Natural killer cell (primary cell): ENCODE measurements at regions not wholly inside any gene's neighbourhood (a gene's known extent, or its start where the extent isn't known, plus 50 kb on each side); places are given as distances from the start of the nearest gene placed in this dataset.

Source experiments
- ATAC-seq, 3 donors: fragments of 150-1000 bp in 2 of 3; fragments of 200-7000 bp in 1 of 3; cut with Tn5 transposase; 1 replicate in 1 of 3; 2 replicates in 2 of 3; pipeline ENCODE4 v1.10.0; 2021; ENCODE audit warnings: mild to moderate bottlenecking in 2 of 3, moderate library complexity in 2 of 3
- DNase-seq, 2 donors: peaks; one replicate each; pipeline versions ENCODE4 v3.0.0 to v3.0.0-alpha.2; 2013 to 2021; ENCODE audit warnings: mixed read lengths in 1 of 2
- H3K27ac ChIP-seq: one replicate; pipeline ENCODE4 v1.5.1; 2013; ENCODE audit warnings: mild to moderate bottlenecking, low read length
- H3K27me3 ChIP-seq: one replicate; pipeline ENCODE4 v1.6.1; 2013; ENCODE audit warnings: low read length; ENCODE audit not compliant: control insufficient read depth, insufficient read depth
- H3K36me3 ChIP-seq: one replicate; pipeline ENCODE4 v1.6.1; 2013; ENCODE audit warnings: low read length; ENCODE audit not compliant: control insufficient read depth, insufficient read depth
- H3K4me1 ChIP-seq: one replicate; pipeline ENCODE4 v1.6.1; 2013; ENCODE audit warnings: low read length; ENCODE audit not compliant: control insufficient read depth, insufficient read depth
- H3K4me3 ChIP-seq: one replicate; pipeline ENCODE4 v1.5.1; 2013; ENCODE audit warnings: low read length
- H3K9me3 ChIP-seq: one replicate; pipeline ENCODE4 v1.6.1; 2013; ENCODE audit warnings: low read length; ENCODE audit not compliant: control insufficient read depth, insufficient read depth
- H3K27ac Mint-ChIP-seq, 2 donors: one replicate each; pipeline ENCODE4 v1.8.0; 2022; ENCODE audit warnings: mild to moderate bottlenecking in 2 of 2, mixed read lengths in 2 of 2, moderate library complexity in 1 of 2
- H3K27me3 Mint-ChIP-seq, 2 donors: one replicate each; pipeline ENCODE4 v1.8.0; 2022; ENCODE audit warnings: low read depth in 2 of 2, mixed read lengths in 2 of 2
- H3K36me3 Mint-ChIP-seq: one replicate; pipeline ENCODE4 v1.8.0; 2022; ENCODE audit warnings: mixed read lengths
- H3K4me1 Mint-ChIP-seq, 2 donors: one replicate each; pipeline ENCODE4 v1.8.0; 2022; ENCODE audit warnings: mixed read lengths in 2 of 2
- H3K4me3 Mint-ChIP-seq: one replicate; pipeline ENCODE4 v1.8.0; 2022; ENCODE audit warnings: mild to moderate bottlenecking, moderate library complexity, mixed read lengths
- H3K9me3 Mint-ChIP-seq, 2 donors: one replicate each; pipeline ENCODE4 v1.8.0; 2022; ENCODE audit warnings: mixed read lengths in 2 of 2
- CTCF ChIP-seq: fragments of 200-600 bp; IDR thresholded peaks from one replicate; pipeline ENCODE4 v1.8.0; 2022; ENCODE audit warnings: antibody characterized with exemption
- WGBS: methylation state at CpG from one replicate; pipeline ENCODE4 v1.1.7; 2013; ENCODE audit warnings: missing lambda C conversion rate; ENCODE audit not compliant: insufficient coverage; 5-methylcytosine and 5-hydroxymethylcytosine counted together
- intact Hi-C: fragments of 100-400 bp; cut with micrococcal nuclease; formaldehyde crosslinking; loops from one replicate; pipeline ENCODE4 v1.14.2; 2022

GRCh38 chrX:5807181-5807580, 421.5 kb downstream of the NLGN4X start:
- Histone ChIP-seq H3K27me3 (no peaks in the 10 kb centered on the region), H3K36me3 (no peaks in the 10 kb centered on the region), H3K4me3 (no peak overlapping the region), H3K9me3 (no peaks in the 10 kb centered on the region), H3K4me1 (no peaks in the 10 kb centered on the region), H3K27ac (no peak overlapping the region)
- DNase-seq (no peak), ATAC-seq (no peak)
- Mint-ChIP-seq H3K36me3 (no peaks in the 10 kb centered on the region), H3K27me3 (no peaks in the 10 kb centered on the region), H3K4me3 (no peak overlapping the region), H3K9me3 (peaks cover 13 to 14% of the 10 kb centered on the region in 2 donors), H3K4me1 (no peaks in the 10 kb centered on the region), H3K27ac (no peak overlapping the region)
- WGBS, result no CpG with 5 or more reads among the region's 2 CpGs
- no peak for TF ChIP-seq CTCF
- intact Hi-C loops, result no loop called here

GRCh38 chrX:5802391-5802790, 426.3 kb downstream of the NLGN4X start:
- Mint-ChIP-seq H3K9me3 (peaks cover 14% of the 10 kb centered on the region in 2 donors), H3K4me1 (no peaks in the 10 kb centered on the region), H3K4me3 (no peak overlapping the region), H3K36me3 (no peaks in the 10 kb centered on the region), H3K27ac (no peak overlapping the region), H3K27me3 (no peaks in the 10 kb centered on the region)
- no peak overlapping the region for H3K4me3 ChIP-seq
- no peaks in the 10 kb centered on the region for H3K36me3 ChIP-seq
- H3K27ac ChIP-seq, result no peak overlapping the region
- H3K4me1 ChIP-seq, result no peaks in the 10 kb centered on the region
- no peak for TF ChIP-seq CTCF
- ATAC-seq (no peak), DNase-seq (no peak)
- no CpG with 5 or more reads among the region's 1 CpG for WGBS
- intact Hi-C loops, result no loop called here
- no peaks in the 10 kb centered on the region for H3K9me3 ChIP-seq
- no peaks in the 10 kb centered on the region for H3K27me3 ChIP-seq

GRCh38 chrX:5791721-5792120, 436.9 kb downstream of the NLGN4X start:
- WGBS, result 52% methylated on average over 2 of the region's 4 CpGs
- Histone ChIP-seq H3K36me3 (no peaks in the 10 kb centered on the region), H3K27ac (no peak overlapping the region), H3K9me3 (no peaks in the 10 kb centered on the region), H3K4me3 (no peak overlapping the region), H3K4me1 (no peaks in the 10 kb centered on the region), H3K27me3 (no peaks in the 10 kb centered on the region)
- no peak for ATAC-seq
- no peaks in the 10 kb centered on the region for H3K27me3 Mint-ChIP-seq
- no peak for DNase-seq
- H3K4me3 Mint-ChIP-seq, result no peak overlapping the region
- H3K27ac Mint-ChIP-seq, result no peak overlapping the region
- no peaks in the 10 kb centered on the region for H3K4me1 Mint-ChIP-seq
- peaks cover 13 to 23% of the 10 kb centered on the region in 2 donors for H3K9me3 Mint-ChIP-seq
- H3K36me3 Mint-ChIP-seq, result no peaks in the 10 kb centered on the region
- no peak for TF ChIP-seq CTCF
- intact Hi-C loops, result no loop called here

- no peak overlapping the region for H3K27ac ChIP-seq
- no peak for ATAC-seq
- WGBS, result 65% methylated on average over 3 of the region's 4 CpGs
These were observed 439.8 kb downstream of the NLGN4X start for GRCh38 chrX:5788910-5789309.

More at GRCh38 chrX:5788910-5789309, 439.8 kb downstream of the NLGN4X start:
- no peaks in the 10 kb centered on the region for H3K27me3 Mint-ChIP-seq
- H3K4me1 Mint-ChIP-seq, result no peaks in the 10 kb centered on the region
- no peak for TF ChIP-seq CTCF
- intact Hi-C loops, result no loop called here
- no peaks in the 10 kb centered on the region for H3K36me3 Mint-ChIP-seq
- peaks cover 11 to 18% of the 10 kb centered on the region in 2 donors for H3K9me3 Mint-ChIP-seq
- no peak overlapping the region for H3K27ac Mint-ChIP-seq
- H3K4me1 ChIP-seq, result no peaks in the 10 kb centered on the region
- H3K9me3 ChIP-seq, result no peaks in the 10 kb centered on the region
- no peak overlapping the region for H3K4me3 Mint-ChIP-seq
- no peak for DNase-seq
- H3K4me3 ChIP-seq, result no peak overlapping the region
- H3K36me3 ChIP-seq, result no peaks in the 10 kb centered on the region
- H3K27me3 ChIP-seq, result no peaks in the 10 kb centered on the region
